HG02571 (cell line): ENCODE measurements at regions not wholly inside any gene's neighbourhood (a gene's known extent, or its start where the extent isn't known, plus 50 kb on each side); places are given as distances from the start of the nearest gene placed in this dataset.

Source experiments
- ATAC-seq: cut with Tn5 transposase; IDR thresholded peaks from one replicate; pipeline ENCODE4 v1.9.1; 2021; ENCODE audit warnings: mild to moderate bottlenecking, moderate library complexity; ENCODE audit not compliant: unreplicated experiment

- ATAC-seq = no peak
Observed at GRCh38 chr3:6779140-6779539, 81.8 kb upstream of the GRM7 start.

DNA sequence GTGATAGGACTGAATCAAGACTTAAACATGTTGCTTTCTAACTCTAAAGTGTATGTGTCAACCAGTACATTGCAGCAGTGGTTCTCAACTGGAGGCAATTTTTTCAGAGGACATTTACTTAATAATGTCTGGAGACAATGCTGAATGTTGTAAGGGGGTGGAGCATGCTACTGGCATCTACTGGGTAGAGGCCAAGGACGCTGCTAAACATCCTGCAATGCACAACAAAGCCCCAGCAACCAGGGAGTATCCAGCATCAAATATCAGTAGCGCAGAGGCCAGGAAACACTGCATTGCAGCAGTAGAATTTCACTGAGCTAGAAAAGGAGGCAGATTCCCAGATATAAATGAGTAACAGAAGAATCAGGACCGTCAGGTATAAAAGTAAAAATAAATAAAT lies 79.8 kb upstream of the GRM7 start:
- ATAC-seq = no peak

DNA sequence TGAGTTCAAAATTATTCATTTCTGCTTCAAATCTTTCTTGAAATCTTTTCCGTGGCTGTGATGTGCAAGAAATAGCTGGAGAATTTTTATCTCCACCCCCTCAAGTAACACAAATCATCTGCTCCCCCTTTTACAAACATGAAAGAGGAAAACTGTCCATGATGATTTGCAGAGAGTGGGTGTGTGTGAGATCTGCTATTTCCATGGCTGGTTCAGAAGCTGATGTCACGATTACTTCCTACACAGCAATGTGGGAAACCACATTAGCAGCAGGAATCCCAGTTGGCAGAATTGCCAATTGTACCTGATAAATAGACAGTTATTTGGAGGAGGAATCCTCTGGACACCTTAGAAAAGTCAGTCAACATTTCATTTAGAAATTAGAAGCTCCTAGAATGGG lies 75.2 kb upstream of the GRM7 start:
- no peak for ATAC-seq

GRCh38 chr3:6791161-6791560 lies 69.8 kb upstream of the GRM7 start:
- ATAC-seq = no peak

GRCh38 chr3:6799264-6799915 lies 61.5 kb upstream of the GRM7 start:
- ATAC-seq = peak; percentile 85

GRCh38 chr3:6803619-6804018 lies 57.3 kb upstream of the GRM7 start:
- ATAC-seq = no peak

GRCh38 chr3:6805236-6805635 lies 55.7 kb upstream of the GRM7 start:
- ATAC-seq = no peak

DNA sequence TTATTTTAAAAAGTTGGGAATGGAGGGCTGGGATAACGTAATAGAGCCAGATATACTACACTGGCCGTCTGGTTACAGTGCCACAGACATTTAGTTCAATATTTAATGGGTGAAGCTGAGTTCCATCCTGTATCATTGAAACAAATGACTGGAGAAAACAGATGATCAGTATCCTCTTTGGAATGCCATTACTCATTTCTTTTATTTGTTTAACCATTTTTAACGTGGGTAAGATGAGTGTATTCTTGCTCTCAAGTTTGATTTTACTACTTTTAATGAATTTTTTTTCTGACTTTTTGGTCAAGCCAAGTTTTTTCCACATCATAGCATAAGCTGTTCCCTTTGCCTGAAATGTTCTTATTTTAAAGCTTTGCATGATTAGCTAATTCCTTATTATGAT lies 53.9 kb upstream of the GRM7 start:
- ATAC-seq = no peak

GRCh38 chr3:6807967-6808588 lies 52.8 kb upstream of the GRM7 start:
- no peak for ATAC-seq

DNA sequence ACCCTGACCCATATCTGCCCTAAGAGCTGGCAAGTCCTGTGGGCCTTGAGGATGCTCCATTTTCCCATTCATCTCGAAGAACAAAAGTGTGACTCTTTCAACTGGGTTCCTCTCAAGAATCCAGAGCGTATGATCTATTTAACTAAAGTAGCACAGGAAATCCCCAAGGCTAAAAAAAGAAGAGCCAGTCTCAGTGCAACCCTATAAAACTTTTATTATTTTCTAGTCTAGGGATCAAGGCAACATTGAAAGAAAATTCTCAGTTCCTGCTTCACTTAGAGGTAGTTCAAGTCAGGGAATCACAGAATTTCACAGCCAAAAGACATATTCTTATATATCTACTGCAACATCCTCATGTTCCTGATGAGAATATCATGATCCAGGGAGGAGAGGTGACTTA lies 51.6 kb upstream of the GRM7 start:
- ATAC-seq = no peak
